Eye (tissue), 1 donor: ENCODE measurements at regions not wholly inside any gene's neighbourhood (a gene's known extent, or its start where the extent isn't known, plus 50 kb on each side); places are given as distances from the start of the nearest gene placed in this dataset.
"Not testable (repeated sequence)": the region's sequence is repeated elsewhere in the genome, so short reads cannot be mapped to it uniquely, and the experiment has no call there.

ENCODE experiments used
- DNase-seq: peaks from one replicate; pipeline ENCODE4 v3.0.0-alpha.2; 2015

- no peak for DNase-seq
These were observed 140.4 kb upstream of the WDFY3 start for GRCh38 chr4:85106805-85107336.

DNA sequence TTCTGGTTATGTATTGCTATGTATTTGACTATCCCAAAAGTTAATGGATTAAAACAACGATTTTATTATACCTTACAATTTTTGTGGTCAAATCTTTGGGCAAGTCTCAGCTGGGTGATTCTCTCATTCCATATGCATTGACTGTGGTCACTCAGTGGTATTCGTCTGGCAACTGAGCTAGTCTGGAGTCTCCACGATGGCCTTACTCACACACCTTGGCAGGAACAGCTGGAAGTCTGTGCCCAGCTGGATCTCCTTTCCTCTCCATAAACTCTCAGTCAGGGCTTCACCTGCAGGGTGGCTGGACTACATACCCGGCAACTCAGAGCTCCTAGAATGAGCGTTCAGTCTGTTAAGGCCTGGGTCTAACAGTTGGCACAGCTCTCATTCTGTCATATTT lies 141.1 kb upstream of the WDFY3 start:
- DNase-seq, result no peak

DNA sequence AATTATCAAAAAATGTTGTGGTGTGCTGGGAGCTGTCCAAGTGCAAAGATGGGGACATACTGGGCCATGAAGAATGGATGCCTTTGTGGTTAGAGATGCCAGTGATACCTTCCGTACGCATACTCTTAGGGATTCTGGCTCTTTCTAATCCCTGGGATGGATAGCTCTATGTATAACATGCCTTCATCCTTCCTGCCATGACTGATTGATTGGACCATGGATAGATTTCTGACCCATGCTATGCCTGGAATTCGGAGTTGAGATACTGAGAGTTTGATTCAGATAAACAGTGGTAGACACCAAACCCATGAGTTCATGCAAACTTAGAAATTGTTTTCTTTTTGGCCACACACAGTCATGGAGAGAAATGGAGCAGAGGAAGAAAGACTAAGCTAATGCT lies 147.2 kb upstream of the WDFY3 start:
- DNase-seq, result no peak

- DNase-seq, result no peak
These were observed 148.0 kb upstream of the WDFY3 start for GRCh38 chr4:85114526-85114925.

DNA sequence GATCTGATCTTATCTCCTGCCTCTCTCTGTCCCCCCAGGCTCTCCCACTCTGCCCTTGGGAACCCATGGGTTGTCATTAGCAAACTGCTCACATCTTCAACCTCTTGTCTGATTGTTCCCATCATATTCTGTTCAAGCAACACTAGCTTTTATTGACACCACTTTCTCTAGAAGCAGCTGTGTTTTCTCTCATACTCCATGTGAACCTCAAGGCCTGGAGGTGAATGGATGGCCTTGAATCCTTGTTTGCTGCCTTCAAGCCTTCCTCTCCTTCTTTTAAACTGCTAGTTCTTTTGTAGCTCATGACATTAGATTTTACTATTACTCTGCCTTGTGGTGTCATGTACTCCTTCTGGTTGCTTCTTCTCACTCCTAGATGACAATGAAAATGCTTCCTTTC lies 149.5 kb upstream of the WDFY3 start:
- no peak for DNase-seq

GRCh38 chr4:85125688-85126087 lies 159.2 kb upstream of the WDFY3 start:
- DNase-seq, result no peak

- no peak for DNase-seq
These were observed 160.6 kb upstream of the WDFY3 start for GRCh38 chr4:85126991-85127591.

DNA sequence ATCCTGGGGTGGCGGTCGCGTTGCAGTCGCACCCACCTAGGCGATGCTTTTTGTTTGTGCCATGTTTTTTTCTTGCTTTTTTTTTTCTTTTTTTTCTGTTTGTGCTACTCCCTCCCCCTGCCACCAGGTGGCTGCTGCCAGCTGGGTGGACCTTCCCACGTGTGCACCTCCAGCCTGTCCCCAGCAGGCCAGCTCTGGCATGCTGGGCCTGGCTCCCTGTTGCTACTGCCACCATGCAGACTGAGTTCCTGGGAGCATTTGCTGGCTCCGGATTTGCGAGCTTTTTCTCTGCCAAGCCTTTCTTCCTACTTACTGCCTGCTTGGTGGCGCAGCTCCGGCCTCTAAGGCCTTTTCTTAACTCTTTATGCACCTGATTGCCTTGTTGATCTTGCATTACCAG lies 161.2 kb upstream of the WDFY3 start:
- peak; percentile 52 for DNase-seq

GRCh38 chr4:85128246-85129204 lies 162.0 kb upstream of the WDFY3 start:
- DNase-seq, result no peak

- DNase-seq, result not testable (repeated sequence)
These were observed 163.1 kb upstream of the WDFY3 start for GRCh38 chr4:85129354-85130125.

- DNase-seq, result no peak
These were observed 165.6 kb upstream of the WDFY3 start for GRCh38 chr4:85132117-85132516.

DNA sequence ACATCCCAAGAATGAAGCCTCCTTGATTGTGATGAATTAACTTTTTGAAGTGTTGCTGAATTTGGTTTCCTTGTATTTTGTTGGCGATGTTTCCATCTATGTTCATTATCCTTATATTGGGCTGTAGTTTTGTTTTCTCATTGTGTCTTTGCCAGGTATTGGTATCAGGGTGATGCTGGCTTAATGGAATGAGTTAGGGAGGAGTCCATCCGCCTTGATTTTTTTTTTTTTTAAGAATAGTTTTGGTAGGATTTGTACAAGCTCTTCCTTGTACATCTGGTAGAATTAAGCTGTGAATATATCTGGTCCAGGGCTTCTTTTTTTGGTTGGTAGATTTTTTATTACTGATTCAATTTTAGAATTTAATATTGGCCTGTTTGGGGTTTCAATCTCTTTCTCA lies 166.1 kb upstream of the WDFY3 start:
- DNase-seq, result no peak

GRCh38 chr4:85139749-85140148 lies 173.3 kb upstream of the WDFY3 start:
- DNase-seq, result not testable (repeated sequence)

DNA sequence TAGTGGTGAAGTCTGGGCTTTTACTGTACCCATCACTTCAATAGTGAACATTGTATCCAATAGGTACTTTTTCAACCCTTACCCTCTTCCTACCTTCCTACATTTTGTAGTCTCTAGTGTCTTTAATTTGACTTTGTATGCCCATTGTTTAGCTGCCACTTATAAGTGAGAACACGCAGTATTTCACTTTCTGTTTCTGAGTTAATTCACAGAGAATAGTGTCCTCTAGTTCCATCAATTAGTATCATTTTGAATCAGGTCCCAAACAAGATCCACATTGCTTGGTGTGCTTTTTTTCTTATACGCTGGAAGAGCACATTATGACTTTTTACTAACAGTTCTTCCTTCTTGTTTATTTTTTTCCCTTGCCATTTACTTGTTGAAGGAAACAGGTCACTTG lies 176.0 kb upstream of the WDFY3 start:
- DNase-seq, result no peak

- DNase-seq, result peak; percentile 84
These were observed 181.1 kb upstream of the WDFY3 start for GRCh38 chr4:85147481-85148076.

- no peak for DNase-seq
These were observed 183.2 kb upstream of the WDFY3 start for GRCh38 chr4:85149676-85150075.

GRCh38 chr4:85151371-85151770 lies 184.9 kb upstream of the WDFY3 start:
- DNase-seq, result no peak

GRCh38 chr4:85151786-85152185 lies 185.3 kb upstream of the WDFY3 start:
- DNase-seq, result no peak

DNA sequence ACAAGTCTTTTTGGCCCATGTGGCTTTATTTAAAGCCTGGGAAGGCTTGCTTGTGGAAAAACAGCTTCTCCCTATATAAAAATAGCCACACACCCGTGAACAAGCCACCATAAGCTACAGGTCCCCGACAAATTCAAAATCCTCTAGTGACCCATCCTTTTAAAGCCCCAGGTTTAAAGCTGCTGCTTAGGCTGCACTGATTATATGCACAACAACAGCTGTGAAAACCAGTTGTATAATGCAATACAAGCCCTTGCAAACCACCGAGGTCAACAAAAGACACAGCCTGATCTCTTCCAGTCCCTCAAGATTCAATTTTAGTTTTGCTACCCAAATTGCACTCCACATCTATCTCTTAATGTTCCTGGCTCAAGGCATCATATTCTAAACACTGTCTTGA lies 186.0 kb upstream of the WDFY3 start:
- no peak for DNase-seq

DNA sequence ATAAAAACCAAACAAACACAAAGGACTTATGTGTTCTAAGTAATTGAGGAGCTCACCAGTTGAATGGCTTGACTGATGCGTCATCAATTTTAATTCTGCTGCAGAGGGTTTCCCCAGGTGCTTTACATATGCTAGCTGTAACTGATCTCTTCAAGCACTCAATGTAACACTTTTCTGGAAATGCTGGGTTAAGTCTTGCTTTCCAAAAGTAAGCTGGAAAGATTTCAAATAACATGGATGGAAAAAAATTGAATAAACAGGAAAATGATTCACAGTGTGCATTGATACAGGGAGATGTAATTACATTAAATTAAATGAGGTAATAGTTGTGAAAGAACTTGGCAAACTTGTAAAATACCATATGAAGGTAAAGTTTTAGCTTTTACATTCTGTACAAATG lies 186.7 kb upstream of the WDFY3 start:
- DNase-seq, result no peak

GRCh38 chr4:85154591-85154990 lies 188.1 kb upstream of the WDFY3 start:
- DNase-seq, result no peak

- DNase-seq, result no peak
These were observed 199.3 kb upstream of the WDFY3 start for GRCh38 chr4:85165808-85166207.

DNA sequence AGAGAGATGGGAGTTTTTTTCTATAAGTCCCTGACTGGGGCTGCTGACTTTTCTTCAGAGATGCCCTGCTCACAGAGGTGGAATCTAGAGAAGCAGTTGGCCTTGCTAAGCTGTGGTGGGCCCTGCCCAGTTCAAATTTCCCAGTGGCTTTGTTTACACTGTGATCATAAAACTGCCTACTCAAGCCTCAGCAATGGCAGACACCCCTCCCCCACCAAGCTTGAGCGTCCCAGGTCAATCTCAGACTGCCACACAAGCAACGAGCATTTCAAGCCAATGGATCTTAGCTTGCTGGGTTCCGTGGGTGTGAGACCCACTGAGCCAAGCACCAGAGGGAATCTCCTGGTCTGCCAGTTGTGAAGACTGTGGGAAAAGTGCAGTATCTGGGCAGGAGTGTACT lies 199.8 kb upstream of the WDFY3 start:
- DNase-seq, result no peak
